ENCODE measurements at regions not wholly inside any gene's neighbourhood (a gene's known extent, or its start where the extent isn't known, plus 50 kb on each side); places are given as distances from the start of the nearest gene placed in this dataset.

GRCh38 chr20:50387218-50387995 lies 122.8 kb upstream of the PTPN1 start:
- TF ChIP-seq EZH2 (IDR thresholded peaks at IDR 0.05; ENCODE audit: borderline replicate concordance, low read depth, low read length, severe bottlenecking) (no peak), CTCF (IDR thresholded peaks at IDR 0.05; ENCODE audit: borderline replicate concordance, extremely low read depth, low read length, poor library complexity, severe bottlenecking) (no peak)

All from DND-41 (cell line).